Suppressor macrophage (primary cell): ENCODE measurements at regions not wholly inside any gene's neighbourhood (a gene's known extent, or its start where the extent isn't known, plus 50 kb on each side); places are given as distances from the start of the nearest gene placed in this dataset.

Source experiments
- DNase-seq, 4 experiments: peaks; one replicate each; pipeline ENCODE4 v3.0.0-alpha.2; 2020 to 2022

DNA sequence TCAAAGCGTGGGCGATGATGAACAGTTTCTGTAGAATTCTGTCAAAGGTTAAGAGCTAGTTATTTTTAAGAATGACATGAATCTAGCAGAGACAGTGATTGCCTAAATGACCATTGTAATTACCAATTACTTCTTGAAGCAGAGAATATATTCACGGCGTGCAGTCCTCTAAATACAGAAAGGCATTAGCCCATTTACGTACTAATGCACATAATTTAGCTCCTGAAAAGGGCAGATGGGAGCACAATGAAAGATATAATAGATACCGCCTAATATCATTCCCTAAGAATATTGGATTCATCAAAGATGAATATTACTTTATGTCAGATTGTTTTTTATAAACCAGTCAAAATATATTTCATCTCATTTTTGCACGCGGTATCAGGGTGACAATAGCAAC, 212.4 kb downstream of the URI1 start:
- no peak for DNase-seq

GRCh38 chr19:30155381-30156200, 213.6 kb downstream of the URI1 start:
- DNase-seq, result no peak

DNA sequence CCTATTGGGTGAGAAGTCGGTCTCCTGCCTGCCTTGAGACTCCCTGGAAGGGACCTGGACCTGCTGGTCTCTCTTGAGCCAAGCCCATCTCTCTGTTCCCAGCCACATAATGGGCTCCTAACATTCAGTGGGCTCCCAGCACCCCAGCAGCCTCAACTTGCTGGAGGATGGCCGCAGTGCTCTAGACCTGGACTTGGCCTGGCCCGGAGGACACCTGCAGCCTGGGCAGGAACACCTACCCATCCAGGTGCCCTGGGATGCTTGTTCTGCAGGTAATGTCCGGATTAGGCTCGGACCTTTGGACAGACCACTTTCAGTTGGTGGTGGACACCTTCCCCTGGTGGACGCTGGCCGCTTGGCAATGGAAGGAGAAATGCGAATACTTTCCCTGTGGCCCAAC, 214.6 kb downstream of the URI1 start:
- no peak for DNase-seq

DNA sequence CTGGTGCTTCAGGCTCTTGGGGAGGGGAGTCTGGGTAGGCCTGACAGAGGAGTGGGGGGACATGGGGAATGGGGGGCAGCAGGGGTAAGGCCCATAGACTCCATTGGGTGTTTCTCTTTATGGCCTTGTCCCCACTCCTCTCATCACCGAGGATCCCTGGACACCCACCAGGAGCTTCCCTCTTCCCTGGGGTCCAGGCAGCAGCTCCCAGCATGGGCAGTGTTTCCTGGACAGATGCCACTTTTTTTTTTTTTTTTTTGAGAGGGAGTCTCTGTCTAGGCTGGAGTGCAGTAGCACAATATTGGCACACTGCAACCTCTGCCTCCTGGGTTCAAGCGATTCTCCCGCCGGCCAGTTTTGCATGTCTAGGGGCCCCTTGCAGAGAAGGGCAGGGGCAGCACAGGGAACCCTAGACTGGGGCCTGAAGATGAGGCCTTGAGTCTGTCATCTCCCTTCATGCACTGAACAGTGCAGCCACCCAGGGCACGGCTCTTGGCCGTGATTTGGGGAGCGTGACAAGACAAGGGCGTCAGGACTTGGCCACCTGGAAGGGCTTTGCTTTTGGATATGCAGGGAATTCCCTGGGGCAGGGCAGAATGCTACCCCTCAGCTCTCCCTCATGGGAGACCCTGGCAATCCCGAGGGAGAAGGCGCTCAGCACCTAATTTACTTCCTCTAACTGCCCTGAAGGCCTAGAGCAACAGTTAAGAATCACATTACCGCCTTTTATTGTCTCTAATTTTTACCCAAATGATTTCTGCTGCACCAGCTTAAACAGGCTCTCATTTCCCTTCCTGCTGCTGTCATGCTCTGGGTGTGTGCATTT, 213.9 kb upstream of the ZNF536 start:
- no peak for DNase-seq

DNA sequence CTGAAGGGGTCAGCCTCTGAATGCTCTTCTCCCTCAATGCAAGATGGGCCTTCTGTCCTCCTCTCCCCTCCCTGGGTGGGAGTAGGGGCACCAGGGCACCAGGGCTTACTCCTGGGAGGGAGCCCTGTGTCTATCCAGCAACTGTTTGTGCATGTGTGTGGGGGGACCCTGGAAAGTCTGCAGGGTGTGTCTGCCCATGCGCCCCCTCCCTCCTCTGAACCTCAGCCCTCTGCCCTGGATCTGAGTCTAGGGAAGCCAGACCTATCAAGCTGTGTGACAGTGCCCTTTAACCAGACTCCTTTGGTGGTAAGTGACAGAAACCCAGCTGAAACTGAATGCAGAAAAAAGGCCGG, 213.3 kb upstream of the ZNF536 start:
- no peak for DNase-seq

DNA sequence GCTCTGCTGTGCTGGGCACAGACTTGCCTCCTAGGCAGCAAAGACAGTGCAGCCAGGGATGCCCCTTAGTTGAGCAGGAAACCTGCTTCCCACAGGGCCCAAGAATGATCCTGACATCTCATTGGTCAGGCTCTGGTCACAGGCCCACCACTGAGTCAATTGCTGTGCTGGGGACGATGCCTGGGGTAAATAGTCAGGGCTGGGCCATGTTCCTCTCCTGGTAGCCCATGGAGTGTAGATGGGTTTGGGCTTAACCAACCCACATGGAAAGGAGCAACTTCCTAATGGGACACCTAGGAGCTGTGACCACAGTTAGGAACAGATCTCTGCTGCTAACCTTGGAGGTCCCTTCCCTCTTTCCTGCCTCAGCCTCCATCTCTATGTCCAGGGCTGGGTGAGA, 212.5 kb upstream of the ZNF536 start:
- DNase-seq, result no peak

- no peak for DNase-seq
Measured at GRCh38 chr19:30160426-30160825, 211.8 kb upstream of the ZNF536 start.

GRCh38 chr19:30161021-30161655, 211.0 kb upstream of the ZNF536 start:
- no peak for DNase-seq

GRCh38 chr19:30161770-30162169, 210.4 kb upstream of the ZNF536 start:
- DNase-seq, result no peak

GRCh38 chr19:30162718-30163117, 209.5 kb upstream of the ZNF536 start:
- no peak for DNase-seq

DNA sequence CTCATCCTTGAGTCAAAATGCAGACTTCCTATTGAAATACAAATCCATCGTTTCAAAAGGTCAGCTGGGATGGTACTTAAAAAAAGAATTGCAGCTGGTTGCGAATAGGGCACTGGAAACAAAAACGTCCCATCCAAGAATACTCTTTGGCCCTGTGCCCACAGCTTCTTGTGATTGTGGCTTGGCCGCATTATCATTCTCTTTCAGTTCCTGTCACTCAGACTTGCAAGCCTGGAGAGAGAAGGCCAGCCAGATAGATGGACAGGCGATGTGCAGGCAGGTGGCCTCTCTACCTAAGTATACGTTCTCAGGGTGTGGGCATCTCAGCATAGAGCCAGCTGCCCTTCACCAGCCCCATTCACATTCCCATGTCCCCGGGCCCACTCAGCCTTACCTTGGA, 208.5 kb upstream of the ZNF536 start:
- DNase-seq, result no peak

DNA sequence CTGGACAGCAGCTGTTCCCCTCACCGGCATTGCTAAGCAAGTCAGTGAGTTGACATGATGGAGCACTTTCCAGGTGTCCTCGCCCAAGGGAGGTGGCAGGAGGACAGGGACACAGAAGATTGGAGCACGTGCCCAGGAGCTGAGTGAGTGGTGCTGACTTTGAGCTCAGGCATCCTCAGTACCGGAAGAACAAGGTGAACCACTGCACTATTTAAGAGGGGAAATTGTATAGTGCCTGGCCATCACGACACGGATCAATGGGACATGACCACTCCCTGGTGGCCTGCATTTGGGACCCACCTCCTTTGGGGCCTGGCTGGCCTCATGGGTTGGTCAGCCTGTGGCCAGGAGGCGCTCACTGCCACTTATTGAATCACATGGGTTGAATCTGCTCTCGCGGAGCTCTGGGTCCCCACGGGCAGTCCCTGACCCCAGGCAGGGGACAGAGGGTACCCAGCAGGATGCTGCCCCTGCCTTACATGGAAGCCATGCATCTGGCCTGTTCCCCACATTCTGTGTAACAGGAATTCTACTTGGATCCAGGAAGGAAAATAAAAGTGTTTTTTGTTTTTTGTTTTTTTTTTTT, 206.9 kb upstream of the ZNF536 start:
- no peak for DNase-seq

GRCh38 chr19:30167206-30167868, 204.8 kb upstream of the ZNF536 start:
- DNase-seq, result no peak

GRCh38 chr19:30167976-30168635, 204.1 kb upstream of the ZNF536 start:
- DNase-seq, result no peak

GRCh38 chr19:30168760-30169159, 203.4 kb upstream of the ZNF536 start:
- no peak for DNase-seq

- no peak for DNase-seq
Measured at GRCh38 chr19:30169196-30169900, 202.8 kb upstream of the ZNF536 start.

- no peak for DNase-seq
Measured at GRCh38 chr19:30170081-30170480, 202.1 kb upstream of the ZNF536 start.

GRCh38 chr19:30170495-30171137, 201.6 kb upstream of the ZNF536 start:
- no peak for DNase-seq

DNA sequence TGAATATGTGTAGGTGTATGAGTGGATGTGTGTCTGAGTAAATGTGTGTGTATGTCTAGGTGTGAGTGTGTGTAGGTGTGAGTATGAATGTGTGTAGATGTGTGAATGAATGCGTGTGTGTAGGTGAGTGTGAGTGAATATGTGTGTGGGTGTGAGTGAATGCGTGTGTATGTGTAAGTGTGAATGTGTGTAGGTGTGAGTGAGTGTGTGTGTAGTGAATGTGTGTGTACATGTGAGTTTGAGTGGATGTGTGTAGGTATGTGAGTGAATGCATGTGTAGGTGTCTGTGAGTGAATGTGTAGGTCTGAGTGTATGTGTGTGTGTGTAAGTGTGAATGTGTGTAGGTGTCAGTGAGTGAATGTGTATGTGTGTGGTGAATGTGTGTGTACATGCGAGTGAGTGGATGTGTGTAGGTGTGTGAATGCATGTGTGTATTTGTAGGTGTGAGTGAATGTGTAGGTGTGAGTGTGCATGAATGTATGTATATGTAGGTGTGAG, 201.0 kb upstream of the ZNF536 start:
- DNase-seq, result no peak

DNA sequence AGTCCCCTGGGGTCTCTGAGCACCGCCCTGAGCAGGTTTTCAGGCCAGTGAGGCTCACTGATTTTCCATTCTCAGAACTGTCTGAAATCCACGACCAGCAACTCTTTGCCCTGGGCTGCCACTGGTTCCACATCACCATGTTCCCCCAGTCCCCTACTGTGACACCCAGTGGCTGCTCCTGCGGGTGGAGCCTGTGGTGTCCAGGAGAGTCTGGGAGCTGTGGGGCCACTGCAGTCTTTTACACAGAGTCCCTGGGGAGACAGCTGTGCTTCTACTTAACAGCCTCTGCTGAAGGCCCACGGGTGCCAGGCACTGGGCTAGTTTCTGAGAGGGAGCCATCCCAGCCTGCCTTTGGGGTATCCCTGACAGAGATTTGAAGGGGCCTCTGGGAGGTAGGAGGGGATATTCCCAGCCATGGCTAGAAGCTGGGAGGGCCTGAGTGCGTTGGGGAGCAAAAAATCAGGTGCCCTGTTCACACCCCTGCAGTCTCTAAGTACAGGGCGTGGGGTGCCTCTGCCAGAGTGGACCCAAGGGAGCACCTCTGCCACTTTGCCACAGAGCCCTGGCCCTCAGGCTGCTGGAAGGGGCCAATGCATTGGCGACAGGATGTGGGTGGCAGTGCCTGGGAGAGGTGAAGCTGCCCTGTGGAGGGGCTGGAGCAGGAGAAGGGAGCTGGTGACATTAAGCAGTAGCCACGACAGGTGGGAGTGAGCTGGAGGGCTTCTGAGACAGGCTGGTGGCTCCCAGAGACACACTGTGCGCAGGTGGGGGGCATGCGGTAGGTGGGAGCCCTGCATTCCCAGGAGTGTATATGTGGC, 200.2 kb upstream of the ZNF536 start:
- DNase-seq, result no peak
